NB4 (cell line): ENCODE measurements at regions not wholly inside any gene's neighbourhood (a gene's known extent, or its start where the extent isn't known, plus 50 kb on each side); places are given as distances from the start of the nearest gene placed in this dataset.

Source experiments
- CTCF ChIP-seq: IDR thresholded peaks from one replicate; pipeline ENCODE4 v1.5.1; 2012; ENCODE audit warnings: low read depth, low read length
- POLR2A ChIP-seq: IDR thresholded peaks from 2 replicates; pipeline ENCODE4 v1.6.1; 2011; ENCODE audit warnings: mild to moderate bottlenecking; ENCODE audit not compliant: insufficient read length; ENCODE audit errors: extremely low read depth
- TF ChIP-seq, protein P1 (sequence below): IDR thresholded peaks from 2 replicates; pipeline ENCODE4 v1.6.1; 2011; ENCODE audit warnings: low read depth, low read length

- TF ChIP-seq CTCF (no peak), POLR2A (no peak)
- TF ChIP-seq, protein P1, sequence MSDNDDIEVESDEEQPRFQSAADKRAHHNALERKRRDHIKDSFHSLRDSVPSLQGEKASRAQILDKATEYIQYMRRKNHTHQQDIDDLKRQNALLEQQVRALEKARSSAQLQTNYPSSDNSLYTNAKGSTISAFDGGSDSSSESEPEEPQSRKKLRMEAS = no peak
These were observed 772.0 kb upstream of the NRSN1 start for GRCh38 chr6:23354004-23354403.
